Keratinocyte (primary cell): ENCODE measurements at regions not wholly inside any gene's neighbourhood (a gene's known extent, or its start where the extent isn't known, plus 50 kb on each side); places are given as distances from the start of the nearest gene placed in this dataset.

Source experiments
- DNase-seq: peaks from one replicate; pipeline ENCODE4 v3.0.0-alpha.2; 2011; ENCODE audit warnings: low read depth, missing footprints, low spot score
- FAIRE-seq: peaks from 2 replicates; lab custom pipeline; 2011; peaks lifted over from hg19 to GRCh38; lab: Jason Lieb, UNC
- H2AFZ ChIP-seq: 2 replicates; pipeline ENCODE4 v1.6.0; 2012; ENCODE audit warnings: low read length, control low read depth, inconsistent platforms; ENCODE audit not compliant: control insufficient read depth
- H3K27ac ChIP-seq: 2 replicates; pipeline ENCODE4 v1.5.1; 2011; ENCODE audit warnings: low read length; ENCODE audit not compliant: control insufficient read depth, insufficient read depth
- H3K27me3 ChIP-seq: 3 replicates; pipeline ENCODE4 v1.6.0; 2011; ENCODE audit warnings: low read length; ENCODE audit not compliant: control insufficient read depth, insufficient read depth; ENCODE audit errors: extremely low read depth
- H3K36me3 ChIP-seq, 2 experiments: 2 replicates in 1 of 2; 3 replicates in 1 of 2; pipeline ENCODE4 v1.5.1; 2011; ENCODE audit warnings: low read length in 2 of 2, mild to moderate bottlenecking in 1 of 2; ENCODE audit not compliant: control insufficient read depth in 2 of 2, insufficient read depth in 2 of 2; ENCODE audit errors: extremely low read depth in 1 of 2
- H3K4me1 ChIP-seq: 3 replicates; pipeline ENCODE4 v1.5.1; 2011; ENCODE audit warnings: low read length; ENCODE audit not compliant: control insufficient read depth, insufficient read depth; ENCODE audit errors: extremely low read depth
- H3K4me2 ChIP-seq: 3 replicates; pipeline ENCODE4 v1.6.0; 2011; ENCODE audit warnings: low read depth, low read length; ENCODE audit not compliant: control insufficient read depth, insufficient read depth; ENCODE audit errors: extremely low read depth
- H3K4me3 ChIP-seq, 3 experiments: fragments of 200-600 bp in 1 of 3; sonication (generic) in 1 of 3; 2 replicates in 2 of 3; 3 replicates in 1 of 3; pipeline ENCODE4 v1.5.1; 2011 to 2016; ENCODE audit warnings: low read length in 3 of 3, mild to moderate bottlenecking in 3 of 3, control low read depth in 2 of 3, inconsistent platforms in 1 of 3, low read depth in 1 of 3, mixed read lengths in 1 of 3, mixed run types in 1 of 3, moderate library complexity in 1 of 3; ENCODE audit not compliant: control insufficient read depth in 2 of 3, insufficient read depth in 2 of 3; ENCODE audit errors: extremely low read depth in 1 of 3
- H3K79me2 ChIP-seq: 2 replicates; pipeline ENCODE4 v1.6.0; 2012; ENCODE audit warnings: low read length; ENCODE audit not compliant: control insufficient read depth, insufficient read depth
- H3K9ac ChIP-seq: 3 replicates; pipeline ENCODE4 v1.6.0; 2011; ENCODE audit warnings: low read length; ENCODE audit not compliant: control insufficient read depth, insufficient read depth; ENCODE audit errors: extremely low read depth
- H3K9me1 ChIP-seq: 3 replicates; pipeline ENCODE4 v1.6.0; 2011; ENCODE audit warnings: low read length; ENCODE audit not compliant: control insufficient read depth, insufficient read depth; ENCODE audit errors: extremely low read depth
- H3K9me3 ChIP-seq: 2 replicates; pipeline ENCODE4 v1.5.1; 2012; ENCODE audit warnings: low read depth, low read length; ENCODE audit not compliant: control insufficient read depth
- H4K20me1 ChIP-seq: 3 replicates; pipeline ENCODE4 v1.6.0; 2011; ENCODE audit warnings: low read length; ENCODE audit not compliant: control insufficient read depth, insufficient read depth; ENCODE audit errors: extremely low read depth
- CTCF ChIP-seq, 3 experiments: IDR thresholded peaks in 1 of 3; conservative IDR thresholded peaks in 1 of 3; optimal IDR thresholded peaks in 1 of 3; 2 replicates in 2 of 3; 3 replicates in 1 of 3; pipeline versions ENCODE3 to v1.5.1; 2011; ENCODE audit warnings: low read length in 3 of 3, mild to moderate bottlenecking in 3 of 3, moderate library complexity in 2 of 3, control low read depth in 1 of 3, inconsistent platforms in 1 of 3; ENCODE audit not compliant: insufficient read depth in 2 of 3; ENCODE audit errors: extremely low read depth in 1 of 3
- EZH2 ChIP-seq: IDR thresholded peaks from one replicate; pipeline ENCODE4 v1.6.1; 2012; ENCODE audit warnings: inconsistent platforms, mild to moderate bottlenecking, low read length, moderate library complexity
- dilution Hi-C: fragments of 300-500 bp; cut with MboI; formaldehyde crosslinking; loops from one replicate; pipeline ENCODE4 v1.7.0; 2020; ENCODE audit warnings: low sequenced_read_pairs; ENCODE audit not compliant: extremely low pct_ligation_motif_present

- no peak overlapping the region for H2AFZ ChIP-seq
- dilution Hi-C loops = no loop called here
- no peak overlapping the region for H3K27ac ChIP-seq
- H4K20me1 ChIP-seq = no peaks in the 10 kb centered on the region
- H3K4me3 ChIP-seq = no peak overlapping the region
- no peaks in the 10 kb centered on the region for H3K36me3 ChIP-seq
- FAIRE-seq (no peak), DNase-seq (no peak)
- no peak overlapping the region for H3K4me2 ChIP-seq
- H3K9me3 ChIP-seq = no peaks in the 10 kb centered on the region
- H3K27me3 ChIP-seq = no peaks in the 10 kb centered on the region
- TF ChIP-seq CTCF (optimal IDR thresholded peaks at IDR 0.05 in 1 of 3, IDR thresholded peaks at IDR 0.05 in 1 of 3, conservative IDR thresholded peaks at IDR 0.05 in 1 of 3; ENCODE audit: extremely low read depth in 1 of 3, insufficient read depth in 2 of 3, low read length in 3 of 3) (no peak), EZH2 (no peak)
- H3K9ac ChIP-seq = no peak overlapping the region
- no peaks in the 10 kb centered on the region for H3K9me1 ChIP-seq
- H3K4me1 ChIP-seq = no peaks in the 10 kb centered on the region
- H3K79me2 ChIP-seq = no peaks in the 10 kb centered on the region
Measured at GRCh38 chr6:168862346-168862980, 391.2 kb downstream of the THBS2 start.

GRCh38 chr6:168860987-168861386 lies 392.7 kb downstream of the THBS2 start:
- Histone ChIP-seq H3K27me3 (no peaks in the 10 kb centered on the region), H3K4me3 (no peak overlapping the region), H3K79me2 (no peaks in the 10 kb centered on the region), H3K4me1 (no peaks in the 10 kb centered on the region), H3K9ac (no peak overlapping the region), H3K9me3 (no peaks in the 10 kb centered on the region), H4K20me1 (no peaks in the 10 kb centered on the region), H2AFZ (no peak overlapping the region), H3K36me3 (no peaks in the 10 kb centered on the region), H3K27ac (no peak overlapping the region), H3K9me1 (no peaks in the 10 kb centered on the region), H3K4me2 (no peak overlapping the region)
- TF ChIP-seq EZH2 (no peak), CTCF (optimal IDR thresholded peaks at IDR 0.05 in 1 of 3, IDR thresholded peaks at IDR 0.05 in 1 of 3, conservative IDR thresholded peaks at IDR 0.05 in 1 of 3; ENCODE audit: extremely low read depth in 1 of 3, insufficient read depth in 2 of 3, low read length in 3 of 3) (no peak)
- dilution Hi-C loops = no loop called here
- DNase-seq = no peak
- no peak for FAIRE-seq
